Gastrocnemius medialis (tissue), 4 donors: ENCODE measurements at regions not wholly inside any gene's neighbourhood (a gene's known extent, or its start where the extent isn't known, plus 50 kb on each side); places are given as distances from the start of the nearest gene placed in this dataset.

ENCODE experiments used
- ATAC-seq, 2 donors: fragments of 150-250 bp; one replicate each; pipeline ENCODE4 v1.9.1; 2016
- DNase-seq, 2 donors: peaks; one replicate each; pipeline ENCODE4 v3.0.0-alpha.2; 2019
- H3K27ac ChIP-seq, 4 donors: fragments of 200-600 bp; sonication (generic); 1 replicate in 1 of 4; 2 replicates in 3 of 4; pipeline ENCODE4 v1.5.1; 2016 to 2018; ENCODE audit warnings: mild to moderate bottlenecking in 2 of 4, moderate library complexity in 1 of 4
- H3K27me3 ChIP-seq, 3 donors: fragments of 200-600 bp; sonication (generic) in 2 of 3; 1 replicate in 1 of 3; 2 replicates in 2 of 3; pipeline versions ENCODE4 v1.5.1 to v1.6.0; 2016 to 2019; ENCODE audit warnings: mild to moderate bottlenecking in 1 of 3, moderate library complexity in 1 of 3
- H3K36me3 ChIP-seq, 2 donors: fragments of 200-600 bp; sonication (generic) in 1 of 2; one replicate each; pipeline ENCODE4 v1.5.1; 2017 to 2018
- H3K4me1 ChIP-seq, 2 donors: fragments of 200-600 bp; sonication (generic) in 1 of 2; one replicate each; pipeline ENCODE4 v1.5.1; 2016 to 2017; ENCODE audit warnings: mild to moderate bottlenecking in 2 of 2
- H3K4me3 ChIP-seq, 4 donors: fragments of 200-600 bp; sonication (generic) in 3 of 4; 1 replicate in 1 of 4; 2 replicates in 3 of 4; pipeline ENCODE4 v1.5.1; 2016 to 2019; ENCODE audit warnings: mild to moderate bottlenecking in 2 of 4
- H3K9me3 ChIP-seq, 3 donors: fragments of 200-600 bp; sonication (generic) in 2 of 3; 1 replicate in 1 of 3; 2 replicates in 2 of 3; pipeline ENCODE4 v1.5.1; 2016 to 2019
- POLR2A ChIP-seq, 2 donors: fragments of 450-650 bp; IDR thresholded peaks; one replicate each; pipeline ENCODE4 v1.6.1; 2017; ENCODE audit warnings: antibody characterized with exemption in 2 of 2, mild to moderate bottlenecking in 2 of 2, moderate library complexity in 2 of 2
- in situ Hi-C, 4 donors: fragments of 200-750 bp; cut with MboI; loops; one replicate each; pipeline versions ENCODE4 v1.15.0 to v1.8.0; 2017; ENCODE audit warnings: low sequenced_read_pairs in 4 of 4
- intact Hi-C: fragments of 100-400 bp; cut with DNase I; formaldehyde crosslinking; loops from one replicate; pipeline ENCODE4 v1.15.1; 2023; ENCODE audit warnings: low total_unique reads
- TF ChIP-seq, protein P1 (sequence below), 5 experiments: fragments of 450-650 bp in 3 of 5; fragments of 200-600 bp in 2 of 5; sonication (generic) in 2 of 5; IDR thresholded peaks in 4 of 5; conservative IDR thresholded peaks in 1 of 5; 1 replicate in 4 of 5; 2 replicates in 1 of 5; pipeline ENCODE4 v1.5.1; 2016 to 2019; ENCODE audit warnings: antibody characterized with exemption in 5 of 5, mild to moderate bottlenecking in 3 of 5, moderate library complexity in 3 of 5

DNA sequence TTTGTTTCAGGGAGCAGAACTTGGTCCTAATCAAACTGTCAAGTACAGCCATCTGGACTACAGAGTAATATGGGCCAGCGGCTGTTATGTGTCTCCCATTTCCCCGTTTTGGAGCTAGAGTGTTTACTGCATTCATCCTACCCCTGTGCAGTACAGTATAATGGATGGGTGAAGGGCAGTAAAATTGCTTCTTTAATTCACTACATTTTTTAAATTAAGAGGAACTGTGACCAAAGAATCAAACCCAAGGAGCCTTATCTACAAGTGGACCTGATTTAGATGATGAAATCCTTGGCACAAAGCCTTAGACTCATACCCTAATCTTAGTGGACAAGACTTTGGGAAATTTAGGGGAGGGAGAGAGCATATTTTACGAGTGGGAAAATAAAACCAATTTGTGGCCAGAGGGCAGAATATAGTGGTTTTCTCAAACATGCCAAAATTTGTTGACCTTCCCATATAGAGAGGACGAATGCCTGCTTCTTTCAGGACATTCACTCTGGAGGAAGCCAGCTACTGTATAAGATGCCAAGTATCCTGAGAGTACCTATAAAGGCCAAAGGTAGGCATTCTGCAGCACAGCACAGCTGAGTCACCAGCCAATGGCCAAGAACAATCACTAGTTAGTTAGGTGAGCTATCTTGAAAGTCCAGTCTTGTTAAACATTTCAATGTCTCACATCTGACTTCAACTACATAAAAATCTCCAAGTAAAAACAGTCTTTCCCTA, 253.8 kb upstream of the KCNIP4 start:
- in situ Hi-C loops (no loop called here), intact Hi-C loops (no loop called here)
- Histone ChIP-seq H3K27me3 (no peaks in the 10 kb centered on the region), H3K27ac (no peak overlapping the region), H3K9me3 (no peaks in the 10 kb centered on the region), H3K4me1 (no peaks in the 10 kb centered on the region), H3K4me3 (no peak overlapping the region), H3K36me3 (no peaks in the 10 kb centered on the region)
- TF ChIP-seq POLR2A (IDR thresholded peaks at IDR 0.05): no peak
- TF ChIP-seq, protein P1, sequence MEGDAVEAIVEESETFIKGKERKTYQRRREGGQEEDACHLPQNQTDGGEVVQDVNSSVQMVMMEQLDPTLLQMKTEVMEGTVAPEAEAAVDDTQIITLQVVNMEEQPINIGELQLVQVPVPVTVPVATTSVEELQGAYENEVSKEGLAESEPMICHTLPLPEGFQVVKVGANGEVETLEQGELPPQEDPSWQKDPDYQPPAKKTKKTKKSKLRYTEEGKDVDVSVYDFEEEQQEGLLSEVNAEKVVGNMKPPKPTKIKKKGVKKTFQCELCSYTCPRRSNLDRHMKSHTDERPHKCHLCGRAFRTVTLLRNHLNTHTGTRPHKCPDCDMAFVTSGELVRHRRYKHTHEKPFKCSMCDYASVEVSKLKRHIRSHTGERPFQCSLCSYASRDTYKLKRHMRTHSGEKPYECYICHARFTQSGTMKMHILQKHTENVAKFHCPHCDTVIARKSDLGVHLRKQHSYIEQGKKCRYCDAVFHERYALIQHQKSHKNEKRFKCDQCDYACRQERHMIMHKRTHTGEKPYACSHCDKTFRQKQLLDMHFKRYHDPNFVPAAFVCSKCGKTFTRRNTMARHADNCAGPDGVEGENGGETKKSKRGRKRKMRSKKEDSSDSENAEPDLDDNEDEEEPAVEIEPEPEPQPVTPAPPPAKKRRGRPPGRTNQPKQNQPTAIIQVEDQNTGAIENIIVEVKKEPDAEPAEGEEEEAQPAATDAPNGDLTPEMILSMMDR (IDR thresholded peaks at IDR 0.05 in 4 of 5, conservative IDR thresholded peaks at IDR 0.05 in 1 of 5): no peak
- ATAC-seq: no peak
- no peak for DNase-seq

DNA sequence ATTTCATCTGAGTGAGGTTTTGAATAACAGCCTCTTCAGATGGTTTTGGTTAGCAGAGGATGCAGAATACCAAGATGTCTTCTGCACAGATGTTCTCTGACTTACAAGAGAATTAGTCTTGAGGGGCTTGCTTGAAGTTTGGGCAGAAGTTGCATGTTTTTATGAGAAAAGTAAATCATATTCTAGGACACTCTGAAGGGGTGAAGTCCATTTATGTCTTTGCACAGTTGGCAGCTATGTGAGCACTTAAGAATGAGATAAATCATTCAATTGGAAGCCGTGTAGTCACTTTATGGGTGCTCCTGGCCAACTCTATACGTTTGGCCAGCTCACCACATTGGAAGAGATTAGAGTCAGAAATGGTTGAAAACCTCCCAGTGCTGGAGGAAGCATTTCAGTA, 252.7 kb upstream of the KCNIP4 start:
- Histone ChIP-seq H3K36me3 (no peaks in the 10 kb centered on the region), H3K27ac (no peak overlapping the region), H3K4me3 (no peak overlapping the region), H3K27me3 (no peaks in the 10 kb centered on the region), H3K9me3 (no peaks in the 10 kb centered on the region), H3K4me1 (no peaks in the 10 kb centered on the region)
- intact Hi-C loops: no loop called here
- ATAC-seq (no peak), DNase-seq (no peak)
- TF ChIP-seq POLR2A (IDR thresholded peaks at IDR 0.05): no peak
- TF ChIP-seq, protein P1 (IDR thresholded peaks at IDR 0.05 in 4 of 5, conservative IDR thresholded peaks at IDR 0.05 in 1 of 5): no peak
- in situ Hi-C loops: no loop called here

DNA sequence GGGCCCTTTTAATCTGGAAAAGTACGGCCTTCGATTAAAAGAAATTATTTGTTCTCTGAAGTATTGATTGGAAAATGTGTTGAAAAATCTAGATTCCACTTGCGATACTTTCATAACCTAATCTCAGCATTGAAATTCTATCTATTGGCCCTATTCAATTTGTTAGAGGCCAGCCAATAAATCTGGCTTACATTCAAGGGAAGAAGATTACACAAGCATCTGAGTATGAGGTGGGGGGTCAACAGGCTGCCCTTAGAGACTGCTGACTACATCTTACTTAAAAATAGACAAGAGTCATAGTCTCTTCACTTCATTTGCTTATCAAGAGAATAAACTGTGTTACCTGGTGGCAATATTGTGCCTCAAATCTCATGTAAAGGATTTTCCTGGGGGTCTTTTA, 248.0 kb upstream of the KCNIP4 start:
- Histone ChIP-seq H3K36me3 (no peaks in the 10 kb centered on the region), H3K4me3 (no peak overlapping the region), H3K27me3 (no peaks in the 10 kb centered on the region), H3K9me3 (no peaks in the 10 kb centered on the region), H3K4me1 (no peaks in the 10 kb centered on the region), H3K27ac (no peak overlapping the region)
- no peak for DNase-seq
- TF ChIP-seq, protein P1 (IDR thresholded peaks at IDR 0.05 in 4 of 5, conservative IDR thresholded peaks at IDR 0.05 in 1 of 5): no peak
- TF ChIP-seq POLR2A (IDR thresholded peaks at IDR 0.05): no peak
- ATAC-seq: no peak
- in situ Hi-C loops: no loop called here
- intact Hi-C loops: no loop called here

DNA sequence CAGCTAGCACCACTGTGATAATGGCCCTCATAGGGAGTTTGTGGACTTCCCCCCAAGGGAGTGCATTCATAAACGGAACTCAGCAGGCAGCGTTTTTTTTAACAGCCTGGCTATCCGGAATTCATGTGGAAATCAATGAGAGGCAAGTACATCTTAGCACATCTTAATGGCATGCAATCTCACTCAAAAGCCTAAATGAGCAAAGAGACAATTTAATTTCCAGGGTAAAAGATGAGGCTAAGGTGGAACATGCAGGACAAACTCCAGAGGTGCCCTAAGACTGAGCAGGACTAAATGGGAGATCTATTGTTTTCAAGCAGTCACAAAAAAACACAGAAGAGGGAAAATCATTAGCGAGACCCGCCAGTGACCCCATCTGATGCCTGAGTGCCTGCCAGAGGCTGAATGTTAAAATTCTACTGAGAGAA, 243.5 kb upstream of the KCNIP4 start:
- intact Hi-C loops (no loop called here), in situ Hi-C loops (no loop called here)
- ATAC-seq: no peak

More for the DNA sequence above, 243.5 kb upstream of the KCNIP4 start:
- Histone ChIP-seq H3K4me1 (no peaks in the 10 kb centered on the region), H3K27me3 (no peaks in the 10 kb centered on the region), H3K9me3 (no peaks in the 10 kb centered on the region), H3K4me3 (no peak overlapping the region), H3K36me3 (no peaks in the 10 kb centered on the region), H3K27ac (no peak overlapping the region)
- DNase-seq: no peak
- TF ChIP-seq, protein P1 (IDR thresholded peaks at IDR 0.05 in 4 of 5, conservative IDR thresholded peaks at IDR 0.05 in 1 of 5): no peak
- TF ChIP-seq POLR2A (IDR thresholded peaks at IDR 0.05): no peak
